ENCODE measurements at regions not wholly inside any gene's neighbourhood (a gene's known extent, or its start where the extent isn't known, plus 50 kb on each side); places are given as distances from the start of the nearest gene placed in this dataset.

DNA sequence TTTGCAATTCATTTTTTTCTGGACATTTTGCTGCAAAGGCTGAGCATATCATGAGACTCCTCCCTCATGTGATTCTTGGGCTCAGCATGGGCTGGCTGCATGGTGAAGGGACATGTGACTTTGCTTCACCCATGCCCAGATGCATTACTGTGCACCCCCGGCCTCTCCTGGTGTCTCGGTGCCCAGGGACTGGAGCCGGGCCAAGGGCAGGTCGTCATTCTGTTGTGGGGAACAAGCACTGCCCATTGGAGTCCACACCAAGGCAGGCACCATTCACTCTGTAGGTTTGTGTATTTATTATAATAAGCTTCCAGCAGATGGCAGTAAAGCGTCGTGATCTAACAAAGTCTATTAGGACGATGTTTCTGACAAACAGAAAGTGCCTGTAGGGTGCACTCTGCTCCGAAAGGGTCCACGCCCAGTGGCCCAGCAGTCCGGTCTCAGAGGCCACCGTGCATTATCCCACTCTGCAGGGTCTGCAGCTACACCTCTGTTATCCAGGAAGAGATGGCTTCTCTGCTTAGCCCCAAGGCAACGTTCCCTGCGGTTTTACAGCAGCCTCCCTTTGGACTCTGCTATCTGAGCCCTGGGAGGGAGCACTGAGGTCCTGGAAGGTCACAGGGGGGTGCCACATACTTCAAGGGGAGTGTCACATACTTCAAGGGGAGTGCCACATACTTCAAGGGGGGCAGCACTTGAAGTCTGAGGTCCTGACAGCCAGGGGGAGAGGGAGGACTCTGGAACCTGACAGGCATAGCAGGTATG lies 219.6 kb downstream of the TSN start:
- Histone ChIP-seq H3K27me3 (ENCODE audit: insufficient read depth, poor library complexity, severe bottlenecking) (peaks cover 4% of the 10 kb centered on the region), H3K27ac (replicated peaks) (no peak overlapping the region), H3K4me3 (replicated peaks; ENCODE audit: insufficient read depth, low read length) (peak overlapping the region; percentile 24)
- no peak for TF ChIP-seq SPI1 (IDR thresholded peaks at IDR 0.05; ENCODE audit: borderline replicate concordance, low read depth)
- TF ChIP-seq, protein P1, sequence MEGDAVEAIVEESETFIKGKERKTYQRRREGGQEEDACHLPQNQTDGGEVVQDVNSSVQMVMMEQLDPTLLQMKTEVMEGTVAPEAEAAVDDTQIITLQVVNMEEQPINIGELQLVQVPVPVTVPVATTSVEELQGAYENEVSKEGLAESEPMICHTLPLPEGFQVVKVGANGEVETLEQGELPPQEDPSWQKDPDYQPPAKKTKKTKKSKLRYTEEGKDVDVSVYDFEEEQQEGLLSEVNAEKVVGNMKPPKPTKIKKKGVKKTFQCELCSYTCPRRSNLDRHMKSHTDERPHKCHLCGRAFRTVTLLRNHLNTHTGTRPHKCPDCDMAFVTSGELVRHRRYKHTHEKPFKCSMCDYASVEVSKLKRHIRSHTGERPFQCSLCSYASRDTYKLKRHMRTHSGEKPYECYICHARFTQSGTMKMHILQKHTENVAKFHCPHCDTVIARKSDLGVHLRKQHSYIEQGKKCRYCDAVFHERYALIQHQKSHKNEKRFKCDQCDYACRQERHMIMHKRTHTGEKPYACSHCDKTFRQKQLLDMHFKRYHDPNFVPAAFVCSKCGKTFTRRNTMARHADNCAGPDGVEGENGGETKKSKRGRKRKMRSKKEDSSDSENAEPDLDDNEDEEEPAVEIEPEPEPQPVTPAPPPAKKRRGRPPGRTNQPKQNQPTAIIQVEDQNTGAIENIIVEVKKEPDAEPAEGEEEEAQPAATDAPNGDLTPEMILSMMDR (IDR thresholded peaks at IDR 0.05; ENCODE audit: insufficient read depth, low read length): peak; percentile 15
- DNase-seq (ENCODE audit: low read depth in 1 of 2, low spot score in 1 of 2): peak; percentile 23 to 62

DNA sequence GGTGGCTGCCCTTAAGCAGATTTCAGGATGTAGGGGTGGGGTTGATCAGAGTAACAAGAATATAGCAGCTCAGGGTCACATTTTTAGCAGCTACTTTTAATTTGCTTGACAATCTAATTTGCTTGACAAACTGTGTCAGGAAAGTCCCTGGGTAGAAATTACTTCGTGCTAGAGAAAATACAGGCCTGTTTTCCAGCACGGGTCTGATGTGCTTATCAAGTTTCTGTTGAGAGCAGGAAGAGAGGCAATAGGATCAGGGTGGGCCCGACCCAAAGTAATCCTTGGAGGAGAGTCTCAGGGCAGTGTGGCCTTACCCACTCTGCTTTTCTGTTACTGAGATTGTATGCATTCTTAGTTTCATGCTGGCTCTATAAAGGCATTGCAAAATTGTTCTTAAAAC lies 221.5 kb downstream of the TSN start:
- TF ChIP-seq GABPA (IDR thresholded peaks at IDR 0.05; ENCODE audit: low read depth) (no peak), POLR2AphosphoS5 (IDR thresholded peaks at IDR 0.05; ENCODE audit: low read depth) (no peak), SPI1 (IDR thresholded peaks at IDR 0.05; ENCODE audit: borderline replicate concordance, low read depth) (no peak)
- TF ChIP-seq, protein P2, sequence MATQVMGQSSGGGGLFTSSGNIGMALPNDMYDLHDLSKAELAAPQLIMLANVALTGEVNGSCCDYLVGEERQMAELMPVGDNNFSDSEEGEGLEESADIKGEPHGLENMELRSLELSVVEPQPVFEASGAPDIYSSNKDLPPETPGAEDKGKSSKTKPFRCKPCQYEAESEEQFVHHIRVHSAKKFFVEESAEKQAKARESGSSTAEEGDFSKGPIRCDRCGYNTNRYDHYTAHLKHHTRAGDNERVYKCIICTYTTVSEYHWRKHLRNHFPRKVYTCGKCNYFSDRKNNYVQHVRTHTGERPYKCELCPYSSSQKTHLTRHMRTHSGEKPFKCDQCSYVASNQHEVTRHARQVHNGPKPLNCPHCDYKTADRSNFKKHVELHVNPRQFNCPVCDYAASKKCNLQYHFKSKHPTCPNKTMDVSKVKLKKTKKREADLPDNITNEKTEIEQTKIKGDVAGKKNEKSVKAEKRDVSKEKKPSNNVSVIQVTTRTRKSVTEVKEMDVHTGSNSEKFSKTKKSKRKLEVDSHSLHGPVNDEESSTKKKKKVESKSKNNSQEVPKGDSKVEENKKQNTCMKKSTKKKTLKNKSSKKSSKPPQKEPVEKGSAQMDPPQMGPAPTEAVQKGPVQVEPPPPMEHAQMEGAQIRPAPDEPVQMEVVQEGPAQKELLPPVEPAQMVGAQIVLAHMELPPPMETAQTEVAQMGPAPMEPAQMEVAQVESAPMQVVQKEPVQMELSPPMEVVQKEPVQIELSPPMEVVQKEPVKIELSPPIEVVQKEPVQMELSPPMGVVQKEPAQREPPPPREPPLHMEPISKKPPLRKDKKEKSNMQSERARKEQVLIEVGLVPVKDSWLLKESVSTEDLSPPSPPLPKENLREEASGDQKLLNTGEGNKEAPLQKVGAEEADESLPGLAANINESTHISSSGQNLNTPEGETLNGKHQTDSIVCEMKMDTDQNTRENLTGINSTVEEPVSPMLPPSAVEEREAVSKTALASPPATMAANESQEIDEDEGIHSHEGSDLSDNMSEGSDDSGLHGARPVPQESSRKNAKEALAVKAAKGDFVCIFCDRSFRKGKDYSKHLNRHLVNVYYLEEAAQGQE (IDR thresholded peaks at IDR 0.05; ENCODE audit: insufficient replicate concordance, low read depth): no peak
- TF ChIP-seq, protein P1 (IDR thresholded peaks at IDR 0.05; ENCODE audit: insufficient read depth, low read length): no peak
- H3K27ac ChIP-seq (replicated peaks): no peak overlapping the region
- no peaks in the 10 kb centered on the region for H3K27me3 ChIP-seq (ENCODE audit: insufficient read depth, poor library complexity, severe bottlenecking)
- DNase-seq (ENCODE audit: low read depth in 1 of 2, low spot score in 1 of 2): no peak
- H3K4me3 ChIP-seq (replicated peaks; ENCODE audit: insufficient read depth, low read length): no peak overlapping the region

DNA sequence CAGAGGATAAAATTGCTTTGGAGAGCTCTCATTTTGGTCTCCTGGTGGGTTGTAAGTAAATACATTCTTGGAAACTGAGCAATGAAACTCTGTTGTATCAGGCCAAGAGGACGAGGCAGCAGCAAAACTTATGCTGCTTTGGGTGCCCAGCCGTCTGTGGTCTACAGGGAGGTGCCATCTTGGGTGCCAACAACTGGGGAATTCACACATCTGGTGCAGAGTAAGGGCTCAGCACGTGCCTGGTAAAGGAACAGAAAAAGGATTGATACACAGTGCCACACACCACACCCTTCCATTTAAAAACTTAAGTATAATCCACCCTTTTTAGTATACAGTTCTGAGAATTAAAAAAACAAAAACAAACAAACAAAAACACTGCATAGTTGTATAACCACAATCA lies 221.9 kb downstream of the TSN start:
- Histone ChIP-seq H3K27ac (replicated peaks) (no peak overlapping the region), H3K4me3 (replicated peaks; ENCODE audit: insufficient read depth, low read length) (no peak overlapping the region), H3K27me3 (ENCODE audit: insufficient read depth, poor library complexity, severe bottlenecking) (no peaks in the 10 kb centered on the region)
- no peak for DNase-seq (ENCODE audit: low read depth in 1 of 2, low spot score in 1 of 2)
- TF ChIP-seq, protein P1 (IDR thresholded peaks at IDR 0.05; ENCODE audit: insufficient read depth, low read length): no peak
- TF ChIP-seq POLR2AphosphoS5 (IDR thresholded peaks at IDR 0.05; ENCODE audit: low read depth): no peak
- TF ChIP-seq SPI1 (IDR thresholded peaks at IDR 0.05; ENCODE audit: borderline replicate concordance, low read depth): no peak
- TF ChIP-seq, protein P2 (IDR thresholded peaks at IDR 0.05; ENCODE audit: insufficient replicate concordance, low read depth): no peak
- TF ChIP-seq GABPA (IDR thresholded peaks at IDR 0.05; ENCODE audit: low read depth): no peak

DNA sequence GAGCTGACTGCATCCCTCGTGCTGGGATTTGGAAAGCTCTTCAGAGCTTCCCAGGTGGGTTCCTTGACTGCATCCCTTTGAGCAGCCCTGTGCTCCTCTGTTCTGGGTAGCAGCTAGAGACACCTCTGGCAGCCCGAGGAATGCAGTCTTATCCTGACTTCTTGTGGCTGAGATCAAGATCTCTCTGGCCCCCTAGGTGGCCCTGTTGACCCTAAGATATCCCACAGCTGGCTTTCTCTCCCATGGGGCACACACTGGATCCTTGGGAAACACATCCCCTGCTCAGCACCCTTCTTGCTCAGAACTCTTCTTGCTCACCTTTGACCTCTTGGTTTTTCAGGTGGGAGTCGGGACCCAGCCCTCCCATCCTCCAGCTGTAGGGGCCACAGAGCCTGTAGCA lies 237.2 kb downstream of the TSN start:
- no peak for DNase-seq (ENCODE audit: low read depth in 1 of 2, low spot score in 1 of 2)
- peaks cover 9% of the 10 kb centered on the region for H3K27me3 ChIP-seq (ENCODE audit: insufficient read depth, poor library complexity, severe bottlenecking)

More for the DNA sequence above, 237.2 kb downstream of the TSN start:
- TF ChIP-seq SPI1 (IDR thresholded peaks at IDR 0.05; ENCODE audit: borderline replicate concordance, low read depth) (no peak), POLR2AphosphoS5 (IDR thresholded peaks at IDR 0.05; ENCODE audit: low read depth) (no peak), GABPA (IDR thresholded peaks at IDR 0.05; ENCODE audit: low read depth) (no peak)
- TF ChIP-seq, protein P2 (IDR thresholded peaks at IDR 0.05; ENCODE audit: insufficient replicate concordance, low read depth): no peak
- TF ChIP-seq, protein P1 (IDR thresholded peaks at IDR 0.05; ENCODE audit: insufficient read depth, low read length): no peak
- Histone ChIP-seq H3K4me3 (replicated peaks; ENCODE audit: insufficient read depth, low read length) (no peak overlapping the region), H3K27ac (replicated peaks) (no peak overlapping the region)

Measured in HL-60 (cell line).